HK-2 (cell line): ENCODE measurements at regions not wholly inside any gene's neighbourhood (a gene's known extent, or its start where the extent isn't known, plus 50 kb on each side); places are given as distances from the start of the nearest gene placed in this dataset.
"Not testable (repeated sequence)": the region's sequence is repeated elsewhere in the genome, so short reads cannot be mapped to it uniquely, and the experiment has no call there.

Experiments
- DNase-seq: peaks from one replicate; pipeline ENCODE4 v3.0.0-alpha.2; 2018; ENCODE audit not compliant: unreplicated experiment

DNA sequence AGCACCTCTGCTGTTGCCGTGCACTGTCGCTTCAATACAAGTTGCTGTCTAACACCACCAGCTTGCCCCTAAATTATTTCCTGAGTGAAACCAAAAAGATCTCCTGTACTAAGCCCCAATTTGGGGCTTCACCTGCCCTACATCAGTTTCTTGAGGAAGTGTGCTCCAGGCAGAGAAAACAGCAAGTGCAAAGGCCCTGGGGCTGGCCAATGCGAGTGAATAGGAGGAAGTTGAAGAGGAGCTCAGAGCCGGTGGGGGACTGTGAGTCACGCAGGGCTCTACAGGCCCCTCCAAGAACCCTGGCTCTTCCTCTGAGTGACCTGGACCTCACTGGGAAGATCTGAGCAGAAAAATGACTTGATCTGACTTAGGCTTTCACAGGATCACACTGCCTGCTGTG is 117.2 kb downstream of the IPO8 start:
- no peak for DNase-seq

DNA sequence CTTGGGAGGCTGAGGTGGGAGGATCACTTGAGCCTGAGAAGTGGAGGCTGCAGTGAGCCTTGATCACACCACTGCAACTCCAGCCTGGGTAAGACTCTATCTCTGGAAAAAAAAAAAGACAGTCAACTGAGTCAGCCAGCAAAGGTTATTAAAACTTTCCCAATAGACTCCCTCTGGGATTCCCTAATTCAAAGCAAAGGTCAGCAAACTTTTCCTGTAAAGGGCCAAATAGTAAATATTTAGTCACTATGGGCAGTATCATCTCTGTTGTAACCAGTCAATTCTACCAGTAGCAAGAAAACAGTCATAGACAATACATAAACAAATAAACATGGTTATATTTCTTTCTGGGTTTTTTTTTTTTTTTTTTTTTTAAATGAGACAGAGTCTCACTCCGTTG is 122.5 kb downstream of the IPO8 start:
- DNase-seq, result no peak

DNA sequence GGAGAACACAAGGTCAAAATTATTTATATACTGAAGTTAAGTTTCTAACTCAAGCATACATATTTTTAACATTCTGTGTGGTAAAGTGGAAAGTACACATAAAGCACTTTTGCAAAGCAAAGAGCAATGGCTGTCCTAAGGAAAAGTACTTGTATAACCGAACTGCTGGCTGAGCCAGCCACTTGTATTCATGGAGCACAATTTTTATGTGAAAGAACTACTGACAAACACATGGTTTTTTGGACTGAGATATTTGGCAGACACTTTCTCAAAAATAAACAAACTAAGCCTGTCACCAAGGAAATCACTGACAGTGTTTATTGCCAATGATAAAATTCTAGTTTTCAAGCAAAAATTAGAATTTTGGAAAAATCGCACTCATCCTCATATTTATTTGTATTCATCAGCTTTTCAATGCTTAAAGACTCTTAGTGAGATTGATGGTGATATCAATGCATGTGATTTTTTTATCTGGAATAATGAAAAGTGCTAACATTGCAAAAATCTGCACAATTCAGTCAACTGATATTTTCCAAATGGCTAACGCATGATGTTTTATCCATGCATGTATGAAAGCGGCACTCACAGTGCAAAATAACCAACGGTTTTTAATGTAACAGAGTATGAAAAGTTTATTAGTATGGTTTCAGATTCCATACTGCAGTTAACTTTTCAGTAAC is 125.3 kb downstream of the IPO8 start:
- DNase-seq, result no peak

DNA sequence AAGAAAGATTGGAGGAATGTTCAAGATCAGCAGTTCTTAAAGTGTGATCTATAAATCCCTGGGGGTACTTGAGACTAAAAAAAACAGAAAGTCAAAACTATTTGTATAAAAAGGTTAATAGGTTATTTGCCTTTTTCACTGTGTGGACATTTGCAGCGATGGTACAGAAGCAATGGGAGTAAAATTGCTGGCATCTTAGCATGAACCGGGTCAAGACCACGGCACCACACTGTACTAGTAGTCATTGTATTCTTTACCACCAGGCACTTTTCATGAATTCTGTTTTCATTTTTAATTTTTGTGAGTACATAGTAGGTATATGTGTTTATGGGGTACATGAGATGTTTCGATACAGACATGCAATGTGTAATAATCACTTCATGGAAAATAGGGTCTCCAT is 126.2 kb downstream of the IPO8 start:
- no peak for DNase-seq

DNA sequence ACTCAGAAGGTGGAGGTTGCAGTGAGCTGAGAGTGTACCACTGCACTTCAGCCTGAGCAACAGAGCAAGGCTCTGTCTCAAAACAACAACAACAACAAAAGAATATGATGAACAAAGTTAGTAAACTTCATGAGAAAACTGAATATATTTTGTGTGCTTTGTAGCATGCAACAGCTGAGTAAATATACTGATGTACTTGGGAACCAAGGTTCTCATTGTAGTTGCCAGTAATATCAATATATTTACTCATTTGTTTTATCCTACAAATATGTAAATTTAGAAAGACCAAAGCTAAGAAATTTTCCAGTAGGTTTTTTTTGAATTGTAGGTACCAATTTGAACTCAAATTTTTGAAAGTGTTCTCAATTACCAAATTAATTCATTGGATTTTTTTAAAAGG is 127.2 kb downstream of the IPO8 start:
- DNase-seq, result no peak

DNA sequence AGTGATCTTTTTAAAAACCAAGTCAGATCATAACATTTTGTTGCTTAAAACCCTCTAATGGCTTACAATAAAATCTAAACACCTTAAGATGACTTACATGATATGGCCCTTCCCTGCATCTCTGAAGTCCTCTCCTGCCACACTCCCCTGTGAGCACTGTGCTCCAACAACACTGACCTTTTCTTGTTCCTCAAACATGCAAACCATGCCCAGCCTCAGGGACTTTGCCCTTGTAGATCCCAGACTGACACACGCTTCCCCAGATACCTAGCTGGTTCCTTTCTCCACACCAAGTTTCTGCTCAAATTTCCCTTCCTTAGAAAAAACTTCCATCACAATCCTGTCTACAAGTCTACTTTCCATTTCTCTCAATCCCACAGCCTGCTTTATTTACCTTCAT is 128.6 kb downstream of the IPO8 start:
- no peak for DNase-seq

DNA sequence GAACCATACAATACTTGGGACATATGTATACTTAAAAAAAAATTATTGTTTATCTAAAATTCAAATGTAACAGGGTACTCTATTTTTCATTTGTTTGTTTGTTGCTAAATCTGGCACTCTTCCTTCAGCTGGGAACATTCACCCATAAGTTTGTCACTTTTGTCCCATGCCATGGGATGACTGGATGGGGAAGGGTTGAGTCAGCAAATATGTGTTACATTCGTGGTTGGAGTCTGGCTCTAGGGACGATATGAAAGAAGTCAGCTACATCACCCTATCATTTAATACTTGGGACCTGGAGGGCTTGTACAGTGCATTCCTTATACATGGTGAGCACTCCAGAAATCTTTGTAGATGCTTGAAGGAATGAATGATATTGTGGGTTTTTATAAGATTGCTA is 131.3 kb downstream of the IPO8 start:
- DNase-seq, result no peak

DNA sequence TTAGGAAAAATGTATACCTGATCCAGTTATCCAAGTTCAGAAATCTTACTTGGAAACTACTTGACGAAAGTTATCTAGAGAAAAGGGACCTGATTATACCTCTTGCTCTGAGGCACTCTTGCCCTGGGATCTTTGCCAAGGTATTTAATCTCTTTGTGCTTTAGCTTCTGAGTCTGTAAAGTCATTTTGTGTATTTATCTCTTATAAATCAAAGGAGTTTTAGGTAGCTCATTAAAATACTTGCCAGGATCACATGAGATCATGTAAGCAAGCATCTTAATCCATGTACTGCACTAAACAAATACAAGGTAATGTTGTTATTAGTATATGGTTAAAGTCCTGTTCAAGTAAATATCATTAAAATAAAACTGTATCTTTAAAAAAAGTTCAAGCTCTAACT is 147.5 kb downstream of the IPO8 start:
- no peak for DNase-seq

DNA sequence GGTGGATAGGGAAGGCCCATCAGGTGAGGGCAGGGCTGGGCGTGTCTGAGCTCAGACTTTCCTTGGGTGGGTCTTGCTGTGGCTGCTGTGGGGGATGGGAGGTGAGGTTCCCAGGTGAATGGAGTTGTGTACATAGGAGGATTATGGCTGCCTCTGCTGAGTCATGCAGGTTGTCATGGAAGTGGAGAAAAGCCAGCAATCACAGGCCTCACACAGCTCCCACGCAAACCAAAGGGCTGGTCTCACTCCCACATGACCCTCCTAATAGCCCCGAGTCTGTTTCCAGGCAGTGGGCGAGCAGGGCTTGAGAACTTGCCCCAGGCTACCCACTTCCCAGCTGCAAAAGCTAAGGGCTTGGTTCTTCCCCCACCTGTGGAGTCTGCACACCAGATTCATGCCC is 149.5 kb downstream of the IPO8 start:
- DNase-seq, result no peak

DNA sequence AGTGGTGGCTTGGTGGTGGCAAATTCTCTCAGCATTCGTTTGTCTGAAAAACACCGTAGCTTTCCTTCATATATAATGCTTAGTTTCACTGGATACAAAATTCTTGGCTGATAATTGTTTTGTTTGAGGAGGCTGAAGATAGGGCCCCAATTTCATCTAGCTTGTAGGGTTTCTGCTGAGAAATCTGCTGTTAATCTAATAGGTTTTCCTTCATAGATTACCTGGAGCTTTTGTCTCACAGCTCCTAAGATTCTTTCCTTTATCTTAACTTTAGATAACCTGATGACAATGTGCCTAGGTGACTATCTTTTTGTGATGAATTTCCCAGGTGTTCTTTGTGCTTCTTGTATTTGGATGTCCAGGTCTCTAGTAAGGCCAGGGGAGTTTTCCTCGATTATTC is 151.0 kb downstream of the IPO8 start:
- not testable (repeated sequence) for DNase-seq

DNA sequence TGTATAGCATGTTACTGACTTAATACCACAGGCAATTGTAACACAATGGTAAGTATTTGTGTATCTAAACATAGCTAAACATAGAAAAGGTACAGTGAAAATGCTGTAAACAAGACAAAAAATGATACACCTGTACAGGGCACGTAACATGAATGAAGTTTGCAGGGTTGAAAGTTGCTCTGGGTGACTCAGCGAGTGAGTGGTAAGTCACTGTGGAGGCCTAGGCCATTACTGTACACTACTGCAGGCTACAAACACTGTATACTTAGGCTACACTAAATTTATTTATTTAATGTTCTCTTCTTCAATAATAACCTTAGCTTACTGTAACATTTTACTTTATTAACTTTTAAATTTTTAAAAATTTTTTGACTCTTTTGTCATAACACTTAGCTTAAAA is 158.4 kb downstream of the IPO8 start:
- DNase-seq, result no peak

DNA sequence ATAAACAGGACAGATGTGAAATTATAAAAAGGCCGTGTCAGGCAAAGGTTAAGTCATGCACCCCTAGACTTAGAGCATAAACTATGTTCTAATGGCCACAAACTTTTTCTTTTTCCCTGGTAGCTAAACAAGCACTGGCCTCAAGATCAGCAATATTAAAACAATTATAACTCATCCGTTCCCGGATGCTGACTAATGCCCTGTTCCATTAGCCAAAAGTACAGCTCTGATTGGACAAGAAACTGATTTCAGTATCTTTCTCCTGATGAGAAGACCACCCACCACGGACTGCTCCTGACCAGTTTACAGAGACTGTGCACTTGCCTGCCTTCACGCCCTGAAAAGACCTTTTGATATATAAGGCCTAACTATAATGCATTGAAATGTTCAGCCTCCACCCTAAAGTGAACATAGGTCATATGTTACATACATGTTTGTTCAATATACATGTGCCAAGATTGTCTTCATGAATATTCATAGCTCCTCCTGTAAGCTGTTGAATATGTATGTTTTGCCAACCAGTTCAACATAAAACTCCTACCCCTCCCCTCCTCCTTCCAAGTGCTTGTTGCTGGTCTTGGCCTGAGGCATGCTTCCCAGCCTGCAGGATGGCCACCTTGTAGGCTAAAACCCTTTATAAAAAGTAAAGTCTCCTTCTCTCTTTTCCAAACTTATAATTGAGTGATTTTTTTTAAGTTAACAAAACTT is 162.0 kb downstream of the IPO8 start:
- no peak for DNase-seq

DNA sequence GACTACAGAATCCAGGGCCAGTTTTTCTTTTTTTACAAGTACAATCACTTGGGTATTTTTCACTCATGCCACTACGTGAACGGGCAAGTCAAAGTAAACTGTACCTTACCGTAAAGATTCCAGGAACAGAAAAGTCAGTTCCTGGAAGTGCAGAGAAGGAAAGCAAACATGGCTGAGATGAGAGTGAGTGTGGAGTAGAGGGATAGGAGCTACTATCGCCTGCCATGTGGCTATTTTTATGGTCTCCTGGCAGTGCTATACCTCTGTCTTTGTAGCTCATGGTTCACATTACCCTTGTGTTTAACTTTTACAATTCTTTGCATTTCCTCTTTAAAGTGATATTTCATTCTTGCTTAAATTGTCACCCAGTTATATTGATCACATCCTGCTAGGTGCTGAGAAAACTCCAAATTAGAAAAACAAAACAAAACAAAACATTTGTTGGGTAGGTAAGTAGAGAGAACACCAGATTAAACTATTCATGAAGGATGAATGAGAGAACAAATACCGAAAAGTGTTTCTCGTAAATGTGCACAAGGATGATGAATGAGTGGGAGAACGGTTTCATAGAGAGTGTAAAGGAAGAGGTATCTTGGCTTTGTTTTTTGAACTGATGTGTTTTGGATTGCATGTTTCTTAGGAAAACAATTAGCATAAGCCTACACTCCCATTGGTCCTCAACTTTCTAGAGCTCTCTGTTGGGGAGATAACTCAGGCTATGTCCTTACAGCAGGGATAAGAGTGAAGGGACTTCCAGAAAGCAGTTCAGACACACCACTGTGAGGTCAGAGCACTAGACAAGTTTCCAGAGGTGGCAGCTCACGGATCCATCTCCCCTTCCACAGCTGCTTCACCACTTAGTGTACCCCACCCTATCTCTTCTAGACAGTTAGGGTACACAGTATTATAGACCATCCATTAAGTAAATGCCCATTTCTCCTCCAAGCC is 163.7 kb downstream of the IPO8 start:
- no peak for DNase-seq

DNA sequence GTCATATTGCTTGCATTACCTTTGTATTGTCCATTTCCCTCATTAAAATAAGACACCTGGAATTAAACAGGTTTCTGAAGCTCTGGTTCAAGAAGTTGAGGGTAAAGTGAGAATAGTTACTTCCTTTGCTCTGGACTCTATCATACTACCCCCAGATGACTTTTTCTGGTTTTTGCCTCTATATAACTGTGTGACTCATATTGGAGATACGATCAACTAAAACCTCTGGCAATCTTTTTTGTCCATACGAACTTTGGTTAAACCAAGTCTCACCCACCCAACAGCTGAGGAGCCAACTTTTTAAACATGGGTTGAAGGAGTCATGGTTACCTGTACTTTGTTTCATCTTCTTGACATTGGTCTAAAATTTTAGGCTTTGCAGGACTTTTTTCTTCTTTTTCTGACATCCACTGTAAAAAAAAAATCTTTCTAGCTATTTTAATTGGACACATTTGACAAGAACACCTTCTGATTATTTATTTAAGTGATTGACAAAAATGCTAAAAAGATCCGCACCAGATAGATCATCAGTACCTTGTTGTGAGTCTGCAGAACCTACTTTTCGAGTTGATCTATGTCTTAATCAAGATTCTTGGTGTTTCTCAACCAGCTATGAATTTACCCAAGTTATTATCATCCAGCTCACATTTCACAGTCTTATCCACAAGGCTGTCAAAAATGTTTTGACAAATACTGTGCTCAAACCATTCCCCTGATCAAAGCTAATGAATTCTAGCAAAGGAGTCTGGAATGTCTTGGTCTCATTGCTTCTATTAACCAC is 166.0 kb downstream of the IPO8 start:
- no peak for DNase-seq

DNA sequence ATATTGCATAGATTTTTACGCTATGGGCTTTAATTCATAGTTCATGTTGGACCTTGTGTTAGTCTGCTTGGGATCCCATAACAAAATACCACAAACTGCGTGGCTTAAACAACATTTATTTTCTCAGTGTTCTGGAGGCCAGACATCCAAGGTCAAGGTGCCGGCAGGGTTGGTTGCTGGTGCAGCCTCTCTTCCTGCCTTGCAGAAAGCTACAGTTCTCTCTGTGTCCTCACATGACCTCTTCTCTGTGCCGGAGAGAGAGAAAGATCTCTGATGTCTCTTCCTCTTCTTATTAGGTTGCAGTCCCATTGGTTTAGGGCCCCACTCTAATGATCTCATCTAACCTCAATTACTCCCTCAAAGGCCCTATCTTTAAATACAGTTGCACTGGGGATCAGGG is 170.5 kb downstream of the IPO8 start:
- no peak for DNase-seq

DNA sequence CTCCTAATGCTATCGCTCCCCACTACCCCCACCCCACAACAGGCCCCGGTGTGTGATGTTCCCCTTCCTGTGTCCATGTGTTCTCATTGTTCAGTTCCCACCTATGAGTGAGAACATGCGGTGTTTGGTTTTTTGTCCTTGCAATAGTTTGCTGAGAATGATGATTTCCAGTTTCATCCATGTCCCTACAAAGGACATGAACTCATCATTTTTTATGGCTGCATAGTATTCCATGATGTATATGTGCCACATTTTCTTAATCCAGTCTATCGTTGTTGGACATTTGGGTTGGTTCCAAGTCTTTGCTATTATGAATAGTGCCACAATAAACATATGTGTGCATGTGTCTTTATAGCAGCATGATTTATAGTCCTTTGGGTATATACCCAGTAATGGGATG is 175.4 kb downstream of the IPO8 start:
- not testable (repeated sequence) for DNase-seq

DNA sequence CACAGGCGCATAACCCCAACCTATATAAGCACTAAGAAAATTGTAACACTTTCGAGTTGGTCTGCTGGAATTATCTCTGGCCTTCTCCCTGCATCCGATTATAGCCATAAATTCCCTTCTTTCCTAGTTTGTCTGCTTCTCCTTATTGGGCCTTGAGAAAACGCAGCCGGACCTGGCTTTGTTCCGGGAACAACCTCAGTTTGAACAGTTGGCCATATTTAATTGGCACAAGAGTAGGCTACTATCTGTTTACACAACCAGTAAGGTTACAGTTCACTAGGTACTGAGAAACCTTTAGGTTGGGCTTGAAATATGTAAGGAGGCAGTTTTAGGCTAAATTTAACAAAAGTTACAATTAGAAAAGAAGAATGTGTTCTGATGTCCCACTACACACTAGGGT is 176.1 kb downstream of the IPO8 start:
- DNase-seq, result no peak

DNA sequence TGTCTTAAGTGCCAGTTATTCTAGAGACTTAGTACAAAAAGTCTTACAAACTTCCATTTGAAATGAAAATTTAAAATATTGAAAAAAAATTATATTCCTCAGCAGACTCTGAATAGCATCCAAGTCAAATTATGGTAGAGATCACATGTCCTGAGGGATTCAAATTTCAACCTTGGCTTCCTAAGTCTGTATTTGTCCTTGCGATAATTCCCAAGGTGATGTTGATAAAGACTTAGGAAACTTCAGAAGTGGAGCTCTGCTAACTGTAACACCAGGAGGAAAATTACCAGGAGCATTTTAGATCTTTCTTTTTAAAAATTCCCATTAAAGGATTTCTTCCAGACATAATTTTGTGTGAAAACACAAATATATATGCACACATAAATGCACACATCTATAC is 178.3 kb downstream of the IPO8 start:
- no peak for DNase-seq

DNA sequence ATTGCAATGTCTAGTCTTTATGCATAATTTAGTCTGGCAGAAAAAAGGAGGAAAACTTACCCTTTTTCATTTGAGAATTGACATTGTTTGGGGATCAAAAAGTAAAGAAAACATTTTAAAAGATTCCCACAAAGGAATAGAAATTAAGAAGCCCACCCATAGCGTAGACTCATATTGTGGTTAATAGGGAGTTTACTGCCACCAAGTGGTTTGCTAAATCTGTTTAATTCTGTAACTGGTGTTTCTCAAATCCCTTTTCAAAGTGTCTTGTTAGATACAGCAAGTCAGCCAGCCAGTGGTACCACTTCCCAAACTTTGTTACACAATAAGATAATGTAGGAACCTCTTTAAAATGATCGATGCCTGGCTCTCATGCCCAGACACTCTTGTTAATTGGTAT is 180.3 kb downstream of the IPO8 start:
- no peak for DNase-seq

DNA sequence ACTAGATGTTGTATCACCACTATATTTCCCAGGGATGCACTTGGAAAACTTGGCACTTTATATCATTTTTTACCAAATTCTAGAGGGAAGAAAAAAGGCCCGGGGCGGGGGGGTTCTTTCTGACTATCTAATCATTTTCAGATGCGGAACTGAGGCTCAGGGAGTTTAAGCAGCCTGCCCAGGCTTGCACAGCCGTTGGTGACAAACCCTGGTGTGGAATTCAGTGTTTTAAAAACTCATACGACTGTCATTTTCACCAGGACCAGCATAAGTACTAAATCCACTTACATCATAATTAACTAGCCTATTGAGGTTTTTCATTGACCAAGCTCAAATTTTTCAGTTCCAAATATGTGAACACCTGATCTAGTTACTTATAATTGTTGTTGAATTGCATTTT is 181.0 kb downstream of the IPO8 start:
- no peak for DNase-seq

DNA sequence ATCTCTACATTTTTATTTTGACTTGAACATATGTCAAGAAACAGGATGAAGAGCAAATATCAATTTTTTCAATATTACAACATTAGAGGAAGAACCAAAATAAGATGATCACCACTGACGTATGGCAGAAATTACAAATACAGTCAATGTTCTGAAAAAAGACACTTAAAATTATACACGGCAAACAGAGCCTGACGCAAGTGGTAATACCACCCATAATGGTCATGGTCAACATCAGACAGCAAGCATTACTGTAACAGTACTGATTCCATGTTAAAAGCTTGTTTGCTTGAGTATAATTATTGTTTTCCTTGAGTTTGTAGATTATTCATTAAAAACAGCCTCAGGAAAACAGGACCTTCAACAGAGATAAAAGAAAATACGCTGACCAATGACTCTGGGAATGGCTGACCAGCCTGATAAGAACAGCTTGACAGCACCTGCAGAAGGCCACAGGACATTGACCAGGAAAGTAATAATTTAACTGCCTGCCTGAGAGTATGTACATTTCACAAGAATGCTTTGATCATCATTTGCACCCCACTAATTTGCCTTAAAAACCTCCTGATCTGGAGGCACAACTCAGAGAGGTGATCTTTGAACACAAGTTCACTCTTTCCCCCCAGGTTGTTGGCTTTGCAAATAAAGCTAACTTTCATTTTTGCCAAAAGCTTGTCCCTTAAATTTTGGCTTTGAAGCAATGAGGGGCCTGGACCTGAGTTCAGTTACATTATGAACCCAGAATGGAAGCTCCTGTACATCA is 187.3 kb downstream of the IPO8 start:
- no peak for DNase-seq
